GM21367 (cell line): ENCODE measurements at regions not wholly inside any gene's neighbourhood (a gene's known extent, or its start where the extent isn't known, plus 50 kb on each side); places are given as distances from the start of the nearest gene placed in this dataset.
"Not testable (repeated sequence)": the region's sequence is repeated elsewhere in the genome, so short reads cannot be mapped to it uniquely, and the experiment has no call there.

Experiments
- ATAC-seq: cut with Tn5 transposase; IDR thresholded peaks from one replicate; pipeline ENCODE4 v1.9.1; 2021; ENCODE audit not compliant: unreplicated experiment

- ATAC-seq, result not testable (repeated sequence)
Measured at GRCh38 chr21:7743940-7744339, 2777.4 kb upstream of the TPTE start.

GRCh38 chr21:7744406-7745099 lies 2776.8 kb upstream of the TPTE start:
- ATAC-seq, result peak; percentile 92

GRCh38 chr21:7745100-7745450 lies 2776.3 kb upstream of the TPTE start:
- peak; percentile 52 for ATAC-seq

GRCh38 chr21:7747964-7748363 lies 2773.4 kb upstream of the TPTE start:
- not testable (repeated sequence) for ATAC-seq

GRCh38 chr21:7752611-7753010 lies 2768.8 kb upstream of the TPTE start:
- not testable (repeated sequence) for ATAC-seq

- peak; percentile 94 for ATAC-seq
Measured at GRCh38 chr21:7753380-7753877, 2768.0 kb upstream of the TPTE start.

- ATAC-seq, result not testable (repeated sequence)
Measured at GRCh38 chr21:7769985-7770384, 2751.4 kb upstream of the TPTE start.

GRCh38 chr21:7774219-7774618 lies 2747.2 kb upstream of the TPTE start:
- ATAC-seq, result not testable (repeated sequence)

- ATAC-seq, result not testable (repeated sequence)
Measured at GRCh38 chr21:7775327-7775984, 2745.9 kb upstream of the TPTE start.

- ATAC-seq, result not testable (repeated sequence)
Measured at GRCh38 chr21:7776035-7776434, 2745.3 kb upstream of the TPTE start.

- ATAC-seq, result not testable (repeated sequence)
Measured at GRCh38 chr21:7776622-7777021, 2744.8 kb upstream of the TPTE start.

- not testable (repeated sequence) for ATAC-seq
Measured at GRCh38 chr21:7777289-7777688, 2744.1 kb upstream of the TPTE start.

GRCh38 chr21:7787427-7788078 lies 2733.8 kb upstream of the TPTE start:
- not testable (repeated sequence) for ATAC-seq

GRCh38 chr21:7793797-7794196 lies 2727.6 kb upstream of the TPTE start:
- not testable (repeated sequence) for ATAC-seq

GRCh38 chr21:7797328-7797727 lies 2724.1 kb upstream of the TPTE start:
- ATAC-seq, result not testable (repeated sequence)

- not testable (repeated sequence) for ATAC-seq
Measured at GRCh38 chr21:7798446-7798845, 2722.9 kb upstream of the TPTE start.

- not testable (repeated sequence) for ATAC-seq
Measured at GRCh38 chr21:7799697-7800096, 2721.7 kb upstream of the TPTE start.

- not testable (repeated sequence) for ATAC-seq
Measured at GRCh38 chr21:7813475-7813874, 2707.9 kb upstream of the TPTE start.

- ATAC-seq, result not testable (repeated sequence)
Measured at GRCh38 chr21:7817013-7817412, 2704.4 kb upstream of the TPTE start.

- ATAC-seq, result not testable (repeated sequence)
Measured at GRCh38 chr21:7819301-7819700, 2702.1 kb upstream of the TPTE start.

GRCh38 chr21:7825627-7826026 lies 2695.8 kb upstream of the TPTE start:
- ATAC-seq, result not testable (repeated sequence)

- not testable (repeated sequence) for ATAC-seq
Measured at GRCh38 chr21:7826174-7826573, 2695.2 kb upstream of the TPTE start.
